HG02798 (cell line): ENCODE measurements at regions not wholly inside any gene's neighbourhood (a gene's known extent, or its start where the extent isn't known, plus 50 kb on each side); places are given as distances from the start of the nearest gene placed in this dataset.
A peak's percentile ranks its signal among the peaks of the same experiment; 100 is the strongest.
"Not testable (repeated sequence)": the region's sequence is repeated elsewhere in the genome, so short reads cannot be mapped to it uniquely, and the experiment has no call there.

Experiments
- ATAC-seq: cut with Tn5 transposase; IDR thresholded peaks from one replicate; pipeline ENCODE4 v1.9.1; 2021; ENCODE audit warnings: mild to moderate bottlenecking; ENCODE audit not compliant: unreplicated experiment, poor library complexity

DNA sequence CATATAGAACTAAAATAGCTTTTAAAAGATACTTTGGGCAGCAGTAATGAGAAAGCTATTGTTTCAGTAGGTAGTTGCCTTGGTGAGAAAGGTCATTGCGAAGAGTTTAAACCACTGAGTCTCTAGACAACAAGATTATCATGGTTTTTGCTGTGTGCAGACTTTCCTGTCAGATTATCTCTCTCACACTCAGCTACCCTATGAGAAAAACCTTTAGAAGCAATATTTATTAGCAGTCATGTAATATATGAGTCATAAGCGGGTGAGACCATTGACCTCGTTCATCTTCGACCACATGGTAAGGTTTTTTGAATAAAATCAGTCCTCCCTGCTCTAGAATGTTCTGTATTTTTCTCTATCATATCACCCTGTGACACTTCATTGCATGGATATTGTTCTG is 59.9 kb downstream of the GPR65 start:
- ATAC-seq, result no peak

- ATAC-seq, result no peak
Observed at GRCh38 chr14:88069677-88070076, 64.7 kb downstream of the GPR65 start.

- ATAC-seq, result peak; percentile 48
Observed at GRCh38 chr14:88075269-88075981, 70.5 kb downstream of the GPR65 start.

- ATAC-seq, result no peak
Observed at GRCh38 chr14:88078525-88078924, 73.6 kb downstream of the GPR65 start.

DNA sequence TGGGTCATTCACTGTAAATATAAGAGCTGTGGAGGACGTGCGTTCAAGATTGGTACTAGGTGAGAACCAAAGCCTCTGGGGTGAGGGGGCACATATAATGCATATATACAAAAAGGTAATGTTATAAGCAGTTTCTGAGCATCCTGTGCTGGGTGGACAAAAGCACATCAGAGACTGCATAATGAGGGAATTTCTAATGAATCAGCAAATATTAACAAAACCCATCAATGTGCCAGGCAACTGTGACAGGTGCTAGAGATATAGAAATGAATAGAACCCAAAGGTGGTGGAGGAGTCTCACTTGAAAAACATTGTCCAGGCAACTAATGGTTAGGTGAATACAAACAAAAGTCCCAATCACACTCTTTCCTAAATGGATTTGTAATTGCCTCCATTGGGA is 74.7 kb downstream of the GPR65 start:
- ATAC-seq, result no peak

GRCh38 chr14:88085736-88086135 is 80.8 kb downstream of the GPR65 start:
- ATAC-seq, result no peak

DNA sequence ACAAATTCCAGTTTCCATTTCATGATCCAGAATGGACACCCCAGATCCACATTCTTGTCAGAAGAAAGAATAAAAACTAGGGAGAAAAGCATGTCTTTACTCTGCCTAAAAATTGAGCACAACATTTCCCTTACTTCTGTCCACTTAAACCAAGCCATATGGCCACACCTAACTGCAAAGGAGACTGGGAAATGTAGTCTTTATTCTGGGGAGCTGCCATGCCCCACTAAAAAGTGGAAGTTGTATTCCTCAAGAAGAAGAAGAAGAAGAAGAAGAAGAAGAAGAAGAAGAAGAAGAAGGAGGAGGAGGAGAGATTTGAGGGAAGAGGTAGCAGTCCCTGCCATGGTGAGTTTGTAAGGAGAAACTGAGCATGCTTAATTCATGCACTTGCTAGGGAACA is 84.5 kb downstream of the GPR65 start:
- ATAC-seq, result no peak

- no peak for ATAC-seq
Observed at GRCh38 chr14:88092529-88092928, 87.6 kb downstream of the GPR65 start.

- no peak for ATAC-seq
Observed at GRCh38 chr14:88095791-88096190, 90.9 kb downstream of the GPR65 start.

DNA sequence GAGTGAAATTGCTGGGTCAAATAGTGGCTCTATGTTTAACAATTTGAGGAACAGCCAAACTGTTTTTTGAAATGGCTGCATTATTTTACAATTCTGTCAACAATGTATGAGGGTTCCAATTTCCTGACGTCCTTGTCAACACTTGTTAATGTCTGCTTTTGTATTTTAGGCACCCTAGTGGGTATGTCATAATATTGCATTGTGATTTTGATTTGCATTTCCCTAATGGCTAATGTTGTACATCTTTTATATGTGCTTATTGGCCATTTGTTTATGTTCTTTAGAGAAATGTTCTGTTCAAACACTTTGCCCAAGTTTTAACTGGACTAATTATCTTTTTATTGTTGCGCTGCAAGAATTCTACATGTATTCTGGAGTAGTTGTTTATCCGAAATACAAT is 93.2 kb downstream of the GPR65 start:
- ATAC-seq, result no peak

GRCh38 chr14:88104710-88105109 is 99.8 kb downstream of the GPR65 start:
- ATAC-seq, result no peak

DNA sequence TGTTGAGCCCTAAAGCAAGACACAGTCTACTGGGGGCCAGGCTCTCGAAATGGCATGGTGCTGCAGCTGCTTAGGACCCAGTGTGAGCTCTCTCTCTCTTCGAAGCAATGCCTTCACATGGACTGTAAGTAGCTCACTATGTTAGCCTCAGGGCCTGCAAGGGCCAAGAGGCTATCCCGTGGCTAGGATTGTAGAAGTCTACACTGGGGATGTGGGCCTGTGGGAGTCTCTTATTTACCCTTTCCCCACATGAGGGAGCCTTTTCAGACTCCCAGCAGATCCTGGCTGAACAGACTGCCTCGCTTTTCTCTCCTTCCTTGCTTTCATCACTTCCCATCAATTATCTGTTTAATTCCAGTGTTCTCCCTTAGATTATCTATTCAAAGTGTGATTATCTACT is 101.4 kb downstream of the GPR65 start:
- no peak for ATAC-seq

DNA sequence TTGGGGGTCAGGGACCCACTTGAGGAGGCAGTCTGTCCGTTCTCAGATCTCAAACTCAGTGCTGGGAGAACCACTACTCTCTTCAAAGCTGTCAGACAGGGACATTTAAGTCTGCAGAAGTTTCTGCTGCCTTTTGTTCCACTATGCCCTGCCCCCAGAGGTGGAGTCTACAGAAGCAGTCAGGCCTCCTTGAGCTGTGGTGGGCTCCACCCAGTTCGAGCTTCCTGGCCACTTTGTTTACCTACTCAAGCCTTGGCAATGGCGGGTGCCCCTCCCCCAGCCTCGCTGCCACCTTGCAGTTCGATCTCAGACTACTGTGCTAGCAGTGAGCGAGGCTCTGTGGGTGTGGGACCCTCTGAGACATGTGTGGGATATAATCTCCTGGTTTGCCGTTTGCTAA is 122.7 kb downstream of the GPR65 start:
- not testable (repeated sequence) for ATAC-seq

DNA sequence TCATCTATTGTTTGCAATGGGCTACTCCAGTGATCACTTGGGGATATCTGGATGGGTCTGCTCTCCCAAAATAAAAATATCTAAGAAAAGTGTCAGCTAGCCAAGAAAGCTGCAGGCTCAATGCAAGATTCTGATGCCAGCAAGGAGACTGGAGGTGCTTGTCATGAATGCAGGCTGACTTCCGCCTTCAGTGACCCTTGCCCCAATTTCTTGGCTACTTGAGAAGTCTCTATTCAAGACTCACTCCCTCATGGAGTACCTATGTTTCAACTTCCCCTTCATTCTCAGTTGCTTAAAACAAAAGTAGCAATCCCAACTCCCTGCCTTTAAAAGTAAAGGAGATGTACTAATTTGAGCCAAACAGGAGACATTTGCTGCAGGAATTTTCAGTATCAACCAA is 123.9 kb downstream of the GPR65 start:
- ATAC-seq, result no peak

- no peak for ATAC-seq
Observed at GRCh38 chr14:88129306-88130056, 124.5 kb downstream of the GPR65 start.

- ATAC-seq, result no peak
Observed at GRCh38 chr14:88130057-88130432, 125.1 kb downstream of the GPR65 start.
